ENCODE measurements at regions not wholly inside any gene's neighbourhood (a gene's known extent, or its start where the extent isn't known, plus 50 kb on each side); places are given as distances from the start of the nearest gene placed in this dataset.

DNA sequence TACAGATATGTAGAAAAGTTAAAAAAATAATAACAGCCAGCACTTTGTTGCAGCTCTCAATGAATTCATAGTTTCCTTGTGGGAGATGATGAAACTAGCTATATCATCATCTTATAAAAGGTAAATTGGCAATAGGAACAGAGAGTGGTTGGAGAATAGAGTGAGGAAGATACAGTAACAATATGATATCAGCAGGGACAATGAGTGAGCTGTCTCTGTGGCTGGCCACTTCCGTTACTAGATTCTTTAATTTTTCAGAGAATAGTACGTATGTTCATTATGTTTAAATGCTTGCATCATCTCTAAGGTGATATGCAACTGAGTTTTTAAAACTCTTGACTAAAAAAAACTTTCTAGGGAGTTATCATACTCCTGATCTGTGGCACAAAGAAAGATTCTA is 1006.2 kb upstream of the FLRT2 start:
- no peak for TF ChIP-seq FOXP2 (optimal IDR thresholded peaks at IDR 0.05; ENCODE audit: borderline replicate concordance, extremely low read depth, extremely low read length, insufficient read depth)
- TF ChIP-seq, protein P1, sequence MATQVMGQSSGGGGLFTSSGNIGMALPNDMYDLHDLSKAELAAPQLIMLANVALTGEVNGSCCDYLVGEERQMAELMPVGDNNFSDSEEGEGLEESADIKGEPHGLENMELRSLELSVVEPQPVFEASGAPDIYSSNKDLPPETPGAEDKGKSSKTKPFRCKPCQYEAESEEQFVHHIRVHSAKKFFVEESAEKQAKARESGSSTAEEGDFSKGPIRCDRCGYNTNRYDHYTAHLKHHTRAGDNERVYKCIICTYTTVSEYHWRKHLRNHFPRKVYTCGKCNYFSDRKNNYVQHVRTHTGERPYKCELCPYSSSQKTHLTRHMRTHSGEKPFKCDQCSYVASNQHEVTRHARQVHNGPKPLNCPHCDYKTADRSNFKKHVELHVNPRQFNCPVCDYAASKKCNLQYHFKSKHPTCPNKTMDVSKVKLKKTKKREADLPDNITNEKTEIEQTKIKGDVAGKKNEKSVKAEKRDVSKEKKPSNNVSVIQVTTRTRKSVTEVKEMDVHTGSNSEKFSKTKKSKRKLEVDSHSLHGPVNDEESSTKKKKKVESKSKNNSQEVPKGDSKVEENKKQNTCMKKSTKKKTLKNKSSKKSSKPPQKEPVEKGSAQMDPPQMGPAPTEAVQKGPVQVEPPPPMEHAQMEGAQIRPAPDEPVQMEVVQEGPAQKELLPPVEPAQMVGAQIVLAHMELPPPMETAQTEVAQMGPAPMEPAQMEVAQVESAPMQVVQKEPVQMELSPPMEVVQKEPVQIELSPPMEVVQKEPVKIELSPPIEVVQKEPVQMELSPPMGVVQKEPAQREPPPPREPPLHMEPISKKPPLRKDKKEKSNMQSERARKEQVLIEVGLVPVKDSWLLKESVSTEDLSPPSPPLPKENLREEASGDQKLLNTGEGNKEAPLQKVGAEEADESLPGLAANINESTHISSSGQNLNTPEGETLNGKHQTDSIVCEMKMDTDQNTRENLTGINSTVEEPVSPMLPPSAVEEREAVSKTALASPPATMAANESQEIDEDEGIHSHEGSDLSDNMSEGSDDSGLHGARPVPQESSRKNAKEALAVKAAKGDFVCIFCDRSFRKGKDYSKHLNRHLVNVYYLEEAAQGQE (IDR thresholded peaks at IDR 0.05; ENCODE audit: insufficient read depth in 1 of 2, low read depth in 2 of 2, low read length in 2 of 2), result no peak
- TF ChIP-seq SIN3A (IDR thresholded peaks at IDR 0.05; ENCODE audit: borderline replicate concordance, insufficient read depth, low read length), result no peak
- no peak for TF ChIP-seq POLR2AphosphoS5 (IDR thresholded peaks at IDR 0.05; ENCODE audit: low read depth, low read length)
- TF ChIP-seq TAF1 (IDR thresholded peaks at IDR 0.05; ENCODE audit: borderline replicate concordance, insufficient read depth, low read length), result no peak

DNA sequence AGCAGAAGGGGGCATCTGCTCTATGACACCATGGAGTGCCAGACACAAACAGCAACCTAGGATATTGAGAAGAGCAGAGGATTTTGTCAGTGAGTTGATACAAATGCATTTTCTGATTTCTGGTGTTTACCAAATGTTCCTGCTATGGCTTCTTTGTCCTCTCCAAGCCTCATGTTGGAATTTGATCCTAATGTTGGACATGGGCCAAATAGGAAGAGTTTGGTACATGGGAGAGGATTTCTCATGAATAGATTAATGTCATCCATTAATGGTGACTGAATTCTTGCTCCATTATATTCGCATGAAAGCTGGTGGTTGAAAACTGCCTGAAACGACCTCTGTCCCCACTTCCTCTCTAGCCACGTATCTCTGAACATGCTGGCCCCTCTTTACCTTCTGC is 1002.2 kb upstream of the FLRT2 start:
- TF ChIP-seq POLR2AphosphoS5 (IDR thresholded peaks at IDR 0.05; ENCODE audit: low read depth, low read length) (no peak), SIN3A (IDR thresholded peaks at IDR 0.05; ENCODE audit: borderline replicate concordance, insufficient read depth, low read length) (no peak), FOXP2 (optimal IDR thresholded peaks at IDR 0.05; ENCODE audit: borderline replicate concordance, extremely low read depth, extremely low read length, insufficient read depth) (no peak), TAF1 (IDR thresholded peaks at IDR 0.05; ENCODE audit: borderline replicate concordance, insufficient read depth, low read length) (no peak)
- TF ChIP-seq, protein P1 (IDR thresholded peaks at IDR 0.05; ENCODE audit: insufficient read depth in 1 of 2, low read depth in 2 of 2, low read length in 2 of 2), result no peak

GRCh38 chr14:84532016-84532415 is 997.9 kb upstream of the FLRT2 start:
- TF ChIP-seq POLR2AphosphoS5 (IDR thresholded peaks at IDR 0.05; ENCODE audit: low read depth, low read length), result no peak
- TF ChIP-seq, protein P1 (IDR thresholded peaks at IDR 0.05; ENCODE audit: insufficient read depth in 1 of 2, low read depth in 2 of 2, low read length in 2 of 2), result no peak
- no peak for TF ChIP-seq SIN3A (IDR thresholded peaks at IDR 0.05; ENCODE audit: borderline replicate concordance, insufficient read depth, low read length)
- TF ChIP-seq FOXP2 (optimal IDR thresholded peaks at IDR 0.05; ENCODE audit: borderline replicate concordance, extremely low read depth, extremely low read length, insufficient read depth), result no peak
- no peak for TF ChIP-seq TAF1 (IDR thresholded peaks at IDR 0.05; ENCODE audit: borderline replicate concordance, insufficient read depth, low read length)

DNA sequence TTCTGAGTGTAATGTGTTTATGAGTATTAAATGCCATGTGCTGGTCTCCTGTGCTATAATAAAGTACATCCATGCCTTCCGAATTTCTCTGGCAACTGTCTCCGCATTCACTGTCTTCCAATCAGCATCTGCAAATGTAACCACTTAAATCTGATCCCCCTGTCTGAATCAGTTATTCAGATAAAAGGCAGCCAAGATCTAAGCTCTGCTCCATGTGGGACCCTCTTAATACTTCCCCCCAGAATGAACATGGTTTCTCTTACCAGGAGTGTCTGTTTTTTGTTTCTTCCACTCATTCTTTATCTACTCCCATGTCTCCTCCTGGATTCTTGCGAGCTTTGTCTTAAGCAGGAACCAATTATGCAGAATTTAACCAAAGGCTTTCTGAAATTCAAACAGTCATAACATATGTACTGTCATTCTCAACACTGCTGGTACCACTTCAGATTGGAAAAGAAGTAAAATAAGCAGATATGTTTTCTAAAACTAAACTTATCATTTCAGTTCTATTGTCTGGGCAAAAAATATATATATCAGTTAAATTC is 996.7 kb upstream of the FLRT2 start:
- TF ChIP-seq, protein P1 (IDR thresholded peaks at IDR 0.05; ENCODE audit: insufficient read depth in 1 of 2, low read depth in 2 of 2, low read length in 2 of 2), result no peak
- TF ChIP-seq FOXP2 (optimal IDR thresholded peaks at IDR 0.05; ENCODE audit: borderline replicate concordance, extremely low read depth, extremely low read length, insufficient read depth) (no peak), TAF1 (IDR thresholded peaks at IDR 0.05; ENCODE audit: borderline replicate concordance, insufficient read depth, low read length) (no peak), POLR2AphosphoS5 (IDR thresholded peaks at IDR 0.05; ENCODE audit: low read depth, low read length) (no peak)

- TF ChIP-seq POLR2AphosphoS5 (IDR thresholded peaks at IDR 0.05; ENCODE audit: low read depth, low read length), result no peak
- TF ChIP-seq FOXP2 (optimal IDR thresholded peaks at IDR 0.05; ENCODE audit: borderline replicate concordance, extremely low read depth, extremely low read length, insufficient read depth), result no peak
- TF ChIP-seq, protein P1 (IDR thresholded peaks at IDR 0.05; ENCODE audit: insufficient read depth in 1 of 2, low read depth in 2 of 2, low read length in 2 of 2), result no peak
- TF ChIP-seq SIN3A (IDR thresholded peaks at IDR 0.05; ENCODE audit: borderline replicate concordance, insufficient read depth, low read length), result no peak
These were observed 996.2 kb upstream of the FLRT2 start for GRCh38 chr14:84533791-84534190.
